ENCODE measurements at regions not wholly inside any gene's neighbourhood (a gene's known extent, or its start where the extent isn't known, plus 50 kb on each side); places are given as distances from the start of the nearest gene placed in this dataset.

DNA sequence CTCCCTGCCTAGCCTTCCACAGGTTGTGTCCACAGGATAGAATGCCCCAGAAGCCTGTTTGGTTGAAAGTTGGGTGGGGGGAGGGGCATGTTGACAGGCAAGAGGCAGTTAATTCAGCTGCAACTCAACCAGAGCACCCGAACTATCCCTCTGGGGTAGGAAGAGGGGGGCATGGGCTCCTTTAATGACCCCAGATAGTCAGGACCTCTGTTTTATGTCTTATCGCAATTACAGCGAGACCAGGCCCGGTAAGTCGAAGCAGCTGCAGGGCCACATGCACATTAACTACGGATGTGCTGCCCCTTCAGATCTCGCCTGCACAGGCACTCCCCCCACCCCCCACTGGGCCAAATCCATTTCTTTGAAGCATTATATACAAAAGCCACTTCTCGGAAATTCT is 363.8 kb upstream of the HNRNPA3 start:
- no peak for TF ChIP-seq POLR2AphosphoS5 (IDR thresholded peaks at IDR 0.05; ENCODE audit: low read depth, low read length)
- TF ChIP-seq, protein P1, sequence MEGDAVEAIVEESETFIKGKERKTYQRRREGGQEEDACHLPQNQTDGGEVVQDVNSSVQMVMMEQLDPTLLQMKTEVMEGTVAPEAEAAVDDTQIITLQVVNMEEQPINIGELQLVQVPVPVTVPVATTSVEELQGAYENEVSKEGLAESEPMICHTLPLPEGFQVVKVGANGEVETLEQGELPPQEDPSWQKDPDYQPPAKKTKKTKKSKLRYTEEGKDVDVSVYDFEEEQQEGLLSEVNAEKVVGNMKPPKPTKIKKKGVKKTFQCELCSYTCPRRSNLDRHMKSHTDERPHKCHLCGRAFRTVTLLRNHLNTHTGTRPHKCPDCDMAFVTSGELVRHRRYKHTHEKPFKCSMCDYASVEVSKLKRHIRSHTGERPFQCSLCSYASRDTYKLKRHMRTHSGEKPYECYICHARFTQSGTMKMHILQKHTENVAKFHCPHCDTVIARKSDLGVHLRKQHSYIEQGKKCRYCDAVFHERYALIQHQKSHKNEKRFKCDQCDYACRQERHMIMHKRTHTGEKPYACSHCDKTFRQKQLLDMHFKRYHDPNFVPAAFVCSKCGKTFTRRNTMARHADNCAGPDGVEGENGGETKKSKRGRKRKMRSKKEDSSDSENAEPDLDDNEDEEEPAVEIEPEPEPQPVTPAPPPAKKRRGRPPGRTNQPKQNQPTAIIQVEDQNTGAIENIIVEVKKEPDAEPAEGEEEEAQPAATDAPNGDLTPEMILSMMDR (IDR thresholded peaks at IDR 0.05) = no peak
